PC-9 (cell line): ENCODE measurements at regions not wholly inside any gene's neighbourhood (a gene's known extent, or its start where the extent isn't known, plus 50 kb on each side); places are given as distances from the start of the nearest gene placed in this dataset.

ENCODE experiments used
- EZH2 ChIP-seq: fragments of 200-600 bp; sonication (generic); IDR thresholded peaks from 2 replicates; pipeline ENCODE4 v1.8.0; 2017; ENCODE audit warnings: antibody characterized with exemption, low read depth
- TF ChIP-seq, protein P1 (sequence below): fragments of 200-600 bp; sonication (generic); conservative IDR thresholded peaks from 2 replicates; pipeline ENCODE4 v1.6.1; 2017; ENCODE audit warnings: mixed run types, antibody characterized with exemption, mild to moderate bottlenecking, moderate library complexity

DNA sequence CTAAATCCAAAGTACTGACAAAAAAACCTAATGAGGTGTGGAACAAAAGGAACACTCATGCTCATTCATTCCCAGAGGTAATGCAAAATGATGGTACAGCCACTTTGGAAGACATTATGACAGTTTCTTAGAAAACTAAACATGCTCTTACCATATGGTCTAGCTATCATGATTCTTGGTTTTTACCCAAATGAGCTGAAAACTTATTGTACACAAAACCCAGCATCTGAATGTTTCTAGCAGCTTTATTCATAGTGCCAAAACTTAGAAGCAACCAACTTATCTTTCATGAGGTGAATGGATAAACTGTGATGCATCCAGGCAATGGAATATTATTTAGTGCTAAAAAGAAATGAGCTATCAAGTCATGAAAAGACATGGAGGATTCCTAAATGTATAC is 318.4 kb upstream of the OLFM3 start:
- no peak for TF ChIP-seq EZH2
- TF ChIP-seq, protein P1, sequence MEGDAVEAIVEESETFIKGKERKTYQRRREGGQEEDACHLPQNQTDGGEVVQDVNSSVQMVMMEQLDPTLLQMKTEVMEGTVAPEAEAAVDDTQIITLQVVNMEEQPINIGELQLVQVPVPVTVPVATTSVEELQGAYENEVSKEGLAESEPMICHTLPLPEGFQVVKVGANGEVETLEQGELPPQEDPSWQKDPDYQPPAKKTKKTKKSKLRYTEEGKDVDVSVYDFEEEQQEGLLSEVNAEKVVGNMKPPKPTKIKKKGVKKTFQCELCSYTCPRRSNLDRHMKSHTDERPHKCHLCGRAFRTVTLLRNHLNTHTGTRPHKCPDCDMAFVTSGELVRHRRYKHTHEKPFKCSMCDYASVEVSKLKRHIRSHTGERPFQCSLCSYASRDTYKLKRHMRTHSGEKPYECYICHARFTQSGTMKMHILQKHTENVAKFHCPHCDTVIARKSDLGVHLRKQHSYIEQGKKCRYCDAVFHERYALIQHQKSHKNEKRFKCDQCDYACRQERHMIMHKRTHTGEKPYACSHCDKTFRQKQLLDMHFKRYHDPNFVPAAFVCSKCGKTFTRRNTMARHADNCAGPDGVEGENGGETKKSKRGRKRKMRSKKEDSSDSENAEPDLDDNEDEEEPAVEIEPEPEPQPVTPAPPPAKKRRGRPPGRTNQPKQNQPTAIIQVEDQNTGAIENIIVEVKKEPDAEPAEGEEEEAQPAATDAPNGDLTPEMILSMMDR = no peak
